ENCODE measurements at regions not wholly inside any gene's neighbourhood (a gene's known extent, or its start where the extent isn't known, plus 50 kb on each side); places are given as distances from the start of the nearest gene placed in this dataset.

DNA sequence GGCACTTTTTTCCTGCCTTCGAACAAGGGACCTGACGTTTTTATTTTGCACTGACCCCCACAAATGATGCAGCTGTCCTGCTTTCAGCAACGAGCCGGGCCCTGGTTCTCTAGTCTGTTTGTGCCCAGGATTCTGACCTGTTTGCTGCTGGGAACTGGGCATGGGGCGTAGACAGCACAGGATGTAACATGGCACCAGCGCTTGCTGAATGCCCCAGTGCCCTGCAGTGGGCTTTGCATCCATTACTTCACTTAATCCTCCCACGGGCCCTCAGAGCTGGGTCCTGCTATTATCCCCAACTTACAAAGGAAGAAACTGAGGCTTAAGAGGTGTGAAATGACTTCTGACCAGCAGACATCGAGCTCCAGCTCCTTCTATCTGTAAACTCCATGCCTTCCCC is 80.4 kb upstream of the PMEPA1 start:
- Histone ChIP-seq H2AFZ (ENCODE audit: low read length) (no peak overlapping the region), H4K8ac (ENCODE audit: extremely low read depth, insufficient read depth, low read length) (no peak overlapping the region), H2BK12ac (ENCODE audit: low read depth, low read length) (no peak overlapping the region), H4K91ac (replicated peaks; ENCODE audit: insufficient read length, low read length) (no peak overlapping the region), H3K9me3 (ENCODE audit: insufficient read depth in 2 of 2, low read depth in 1 of 2, low read length in 1 of 2) (no peaks in the 10 kb centered on the region), H3K18ac (ENCODE audit: extremely low read depth, low read length) (no peak overlapping the region), H3K23me2 (ENCODE audit: low read depth, low read length) (0 out of 2 replicates have a peak, but pooled peaks cover 2% of the 10 kb centered on the region), H3K4me2 (ENCODE audit: insufficient read depth in 1 of 2, low read depth in 2 of 2, low read length in 2 of 2) (no peak overlapping the region), H3K56ac (replicated peaks; ENCODE audit: insufficient read length, low read depth, low read length) (no peak overlapping the region), H3K27ac (ENCODE audit: low read depth, low read length) (no peak overlapping the region), H4K20me1 (replicated peaks in 1 of 2; ENCODE audit: control insufficient read depth in 1 of 2, insufficient read depth in 2 of 2, low read length in 2 of 2) (no peaks in the 10 kb centered on the region), H3K4me1 (replicated peaks in 1 of 4; ENCODE audit: control insufficient read depth in 3 of 4, insufficient read depth in 4 of 4, low read length in 3 of 4) (no peaks in the 10 kb centered on the region; a peak in 1 of 7 replicates), H2BK15ac (ENCODE audit: low read length) (no peak overlapping the region), H3K27me3 (replicated peaks in 1 of 4; ENCODE audit: control insufficient read depth in 3 of 4, extremely low read depth in 1 of 4, insufficient read depth in 3 of 4, low read length in 3 of 4) (no peaks in the 10 kb centered on the region), H3K4me3 (ENCODE audit: extremely low read depth in 1 of 4, insufficient read depth in 2 of 4, low read depth in 3 of 4, low read length in 4 of 4) (no peak overlapping the region), H3K4ac (replicated peaks; ENCODE audit: insufficient read length, low read depth, low read length) (no peak overlapping the region), H2AK5ac (ENCODE audit: low read depth, low read length) (no peak overlapping the region), H2BK5ac (ENCODE audit: low read depth, low read length) (no peak overlapping the region), H3K79me2 (ENCODE audit: control insufficient read depth in 1 of 2, insufficient read depth in 2 of 2, low read length in 2 of 2) (no peaks in the 10 kb centered on the region), H3K14ac (ENCODE audit: insufficient read length) (no peak overlapping the region), H2BK120ac (replicated peaks; ENCODE audit: low read depth, low read length) (no peak overlapping the region), H3K23ac (ENCODE audit: insufficient read length) (no peak overlapping the region), H2BK20ac (ENCODE audit: low read length) (no peak overlapping the region), H3K79me1 (ENCODE audit: low read depth, low read length) (no peaks in the 10 kb centered on the region), H3K36me3 (ENCODE audit: control insufficient read depth in 2 of 4, insufficient read depth in 4 of 4, low read length in 3 of 4) (no peaks in the 10 kb centered on the region), H3K9ac (replicated peaks in 1 of 4; ENCODE audit: extremely low read depth in 1 of 4, low read depth in 3 of 4, low read length in 3 of 4) (no peak overlapping the region), H4K5ac (ENCODE audit: insufficient read length, low read depth, low read length) (no peak overlapping the region)
- FAIRE-seq (no peak), DNase-seq (ENCODE audit: low read depth in 1 of 2, low spot score in 2 of 2) (no peak)
- WGBS, 2 experiments (ENCODE audit: extremely low coverage in 1 of 2, insufficient coverage in 1 of 2, insufficient read length in 1 of 2, insufficient replicate concordance in 2 of 2, low coverage in 1 of 2, low lambda C conversion rate in 2 of 2, missing lambda C conversion rate in 1 of 2) = 91% methylated on average over 8 of the region's 8 CpGs; no CpG with 5 or more reads in 1 of the 2 experiments
- CTCF ChIA-PET (ENCODE audit: partially characterized antibody) = interaction anchor here (0.9 kb wide), 1 partner anchor 137 kb away, joined by 3 read pairs; no protein-coding TSS in a partner anchor
- POLR2A ChIA-PET (ENCODE audit: partially characterized antibody) = no interaction called here
- TF ChIP-seq CEBPB (IDR thresholded peaks at IDR 0.05; ENCODE audit: low read depth, low read length) (no peak), NRF1 (IDR thresholded peaks at IDR 0.05; ENCODE audit: low read depth, low read length) (no peak), POLR2AphosphoS5 (IDR thresholded peaks at IDR 0.05; ENCODE audit: low read depth, low read length) (no peak)

Measured in H1 (cell line).